HK-2 (cell line): ENCODE measurements at regions not wholly inside any gene's neighbourhood (a gene's known extent, or its start where the extent isn't known, plus 50 kb on each side); places are given as distances from the start of the nearest gene placed in this dataset.

Source experiments
- DNase-seq: peaks from one replicate; pipeline ENCODE4 v3.0.0-alpha.2; 2018; ENCODE audit not compliant: unreplicated experiment

GRCh38 chr2:15042801-15043217 lies 410.3 kb downstream of the LRATD1 start:
- no peak for DNase-seq

- DNase-seq: no peak
Measured at GRCh38 chr2:15043336-15044058, 411.0 kb downstream of the LRATD1 start.

DNA sequence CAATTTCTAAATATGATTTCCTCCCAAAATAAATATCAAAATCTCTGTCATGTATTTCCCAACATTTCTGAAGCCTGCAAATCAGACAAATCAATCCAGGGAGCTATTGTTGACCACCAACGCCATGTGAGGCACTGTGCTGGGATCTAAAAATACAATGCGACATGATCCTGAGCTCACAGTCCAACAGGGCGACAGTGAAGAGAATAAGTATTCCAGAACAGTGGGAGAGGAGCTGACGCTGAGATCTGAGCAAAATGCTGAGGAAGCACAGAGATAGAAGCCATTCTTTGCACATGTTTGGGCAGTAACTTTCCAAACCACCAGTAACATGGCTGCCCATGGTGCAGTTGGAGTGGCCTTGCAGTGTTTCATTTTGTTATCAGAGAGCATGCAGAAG lies 412.5 kb downstream of the LRATD1 start:
- no peak for DNase-seq

- DNase-seq: no peak
Measured at GRCh38 chr2:15047184-15047583, 414.7 kb downstream of the LRATD1 start.

- no peak for DNase-seq
Measured at GRCh38 chr2:15048000-15048399, 415.5 kb downstream of the LRATD1 start.

GRCh38 chr2:15049096-15049993 lies 416.8 kb downstream of the LRATD1 start:
- DNase-seq: no peak

- DNase-seq: no peak
Measured at GRCh38 chr2:15050483-15050882, 418.0 kb downstream of the LRATD1 start.

DNA sequence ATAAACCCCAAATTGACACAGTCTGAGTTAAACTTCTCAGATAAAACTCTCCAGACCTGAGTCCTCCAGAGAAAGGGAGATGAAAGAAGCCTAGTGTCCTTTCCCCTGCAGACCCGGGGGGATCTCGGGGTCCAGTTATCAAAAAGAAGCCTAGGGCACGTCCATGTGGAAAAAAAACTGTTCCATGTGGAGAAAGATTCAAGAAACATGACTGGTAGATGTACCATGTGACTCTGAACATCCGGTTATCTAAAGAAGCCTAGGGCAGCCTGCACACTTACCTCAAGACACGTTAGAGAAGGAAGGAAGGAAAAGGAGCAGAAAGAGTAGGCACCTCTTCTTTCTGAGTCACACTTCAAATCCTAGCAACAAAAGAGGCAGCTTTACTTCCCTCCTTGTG lies 421.0 kb downstream of the LRATD1 start:
- no peak for DNase-seq

DNA sequence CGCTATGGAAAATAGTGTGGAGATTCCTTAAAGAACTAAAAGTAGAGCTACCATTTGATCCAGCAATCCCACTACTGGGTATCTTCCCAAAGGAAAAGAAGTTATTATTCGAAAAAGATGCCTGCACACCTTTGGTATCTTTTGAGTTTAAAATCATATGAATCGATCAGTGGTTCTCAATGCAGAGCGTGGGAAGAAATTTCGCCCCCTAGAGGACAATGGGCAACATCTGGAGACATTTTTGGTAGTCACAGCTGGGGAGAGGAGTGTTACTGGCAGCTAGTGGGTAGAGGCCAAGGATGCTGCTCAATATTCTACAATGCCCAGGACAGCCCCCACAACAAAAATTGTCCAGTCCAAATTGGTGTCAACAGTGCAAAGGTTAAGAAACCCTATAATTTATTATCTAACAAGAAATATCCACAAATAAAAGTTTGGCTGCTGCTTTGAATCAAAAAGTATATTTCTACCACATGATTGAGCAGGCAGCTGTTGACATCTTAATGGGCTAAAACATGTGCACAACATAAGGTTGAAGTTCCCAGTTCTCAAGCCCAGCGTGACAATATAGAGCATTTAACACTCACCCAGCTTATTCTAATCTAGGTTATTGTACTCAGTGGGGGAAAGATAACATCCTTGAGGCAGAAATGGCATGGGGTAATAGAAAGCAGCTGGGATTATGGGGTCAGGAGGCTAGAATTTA lies 425.7 kb downstream of the LRATD1 start:
- no peak for DNase-seq

DNA sequence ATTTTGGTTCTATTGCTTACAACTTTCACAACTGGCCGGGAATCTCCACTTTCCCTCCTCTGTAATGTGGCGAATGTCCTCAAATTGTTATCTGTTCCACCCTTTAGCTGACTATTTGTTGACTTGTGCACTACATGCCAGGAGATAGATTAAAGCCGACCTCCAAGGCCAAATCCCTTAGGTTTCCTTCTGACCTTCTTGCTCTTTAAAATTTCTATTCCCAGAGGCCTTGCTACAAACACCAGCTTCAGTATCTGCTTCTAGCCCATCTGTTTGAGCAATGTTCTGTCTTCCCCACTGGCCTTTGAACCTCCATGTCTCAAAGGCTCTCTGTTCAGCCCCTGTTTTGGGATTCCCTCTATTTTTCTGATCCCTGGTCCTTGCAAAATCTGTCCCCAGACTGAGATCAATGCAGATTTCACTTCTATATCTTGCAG lies 426.2 kb downstream of the LRATD1 start:
- DNase-seq: no peak

DNA sequence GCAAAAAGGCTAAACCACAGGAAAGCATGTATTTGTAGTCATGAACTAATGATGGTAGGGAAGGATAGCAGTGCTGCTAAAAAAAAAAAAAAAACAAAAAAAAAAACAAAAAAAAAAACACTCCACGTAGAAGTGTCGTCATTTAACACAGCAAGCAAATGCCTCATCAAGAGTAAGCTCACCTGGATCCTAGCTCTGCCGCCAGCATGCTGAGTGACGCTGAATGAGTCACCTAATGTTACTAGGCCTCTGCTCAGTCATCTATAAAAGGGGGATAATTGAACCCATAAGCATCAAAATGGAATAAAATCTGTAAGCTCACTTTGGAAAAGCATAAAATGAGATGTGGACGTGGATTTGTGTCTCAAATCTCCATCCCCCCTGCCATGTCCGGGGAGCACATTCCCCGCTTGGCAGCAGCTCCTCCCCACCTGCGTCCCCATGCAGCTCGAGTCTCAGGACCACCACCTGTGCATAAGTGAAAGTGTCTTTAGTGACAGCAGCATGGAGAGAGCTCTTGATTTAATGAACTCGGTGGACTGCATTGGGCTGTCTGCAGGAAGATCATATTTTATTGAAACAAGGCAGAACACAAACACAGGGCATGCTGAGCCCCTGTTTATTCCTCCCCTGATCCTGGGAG lies 427.5 kb downstream of the LRATD1 start:
- no peak for DNase-seq

DNA sequence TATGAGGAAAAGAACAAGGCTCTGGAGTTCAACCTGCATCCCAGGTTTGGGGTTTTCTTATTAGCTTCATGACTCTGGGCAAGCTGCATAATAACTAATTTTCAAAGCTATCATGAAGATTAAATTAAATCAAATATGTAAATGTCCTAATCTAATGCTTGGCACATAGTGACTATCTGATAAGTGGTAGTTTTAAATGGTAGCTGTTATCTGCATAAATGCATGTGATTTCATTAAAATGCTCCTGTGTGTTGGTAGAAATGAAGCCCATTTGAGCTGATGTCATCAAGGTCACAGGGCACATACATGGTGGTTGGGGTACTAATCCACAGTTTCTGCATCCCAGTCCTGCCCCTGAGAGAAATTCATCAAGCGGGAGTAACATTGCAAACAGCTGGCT lies 428.8 kb downstream of the LRATD1 start:
- no peak for DNase-seq

GRCh38 chr2:15066138-15066537 lies 433.6 kb downstream of the LRATD1 start:
- DNase-seq: no peak

DNA sequence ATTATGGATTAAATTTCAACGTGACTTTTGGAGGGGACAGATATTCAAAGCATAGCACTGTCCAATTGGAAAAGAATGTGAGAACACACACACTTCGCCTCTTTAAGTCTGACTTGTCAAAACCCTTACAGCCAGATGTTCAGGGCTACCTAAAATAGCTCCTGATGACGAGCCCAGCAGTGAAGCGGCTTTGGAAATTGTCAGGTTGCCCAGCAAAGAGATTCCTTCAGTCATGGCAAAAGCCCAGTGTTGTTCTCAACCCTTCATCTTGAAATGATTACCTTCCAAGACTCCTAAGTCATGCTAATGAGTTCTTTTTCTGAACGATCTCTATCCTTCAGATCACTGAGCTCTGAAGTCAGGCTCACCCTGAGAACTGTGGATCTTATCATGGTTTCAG lies 436.6 kb downstream of the LRATD1 start:
- no peak for DNase-seq

GRCh38 chr2:15072836-15073235 lies 440.3 kb downstream of the LRATD1 start:
- DNase-seq: no peak

DNA sequence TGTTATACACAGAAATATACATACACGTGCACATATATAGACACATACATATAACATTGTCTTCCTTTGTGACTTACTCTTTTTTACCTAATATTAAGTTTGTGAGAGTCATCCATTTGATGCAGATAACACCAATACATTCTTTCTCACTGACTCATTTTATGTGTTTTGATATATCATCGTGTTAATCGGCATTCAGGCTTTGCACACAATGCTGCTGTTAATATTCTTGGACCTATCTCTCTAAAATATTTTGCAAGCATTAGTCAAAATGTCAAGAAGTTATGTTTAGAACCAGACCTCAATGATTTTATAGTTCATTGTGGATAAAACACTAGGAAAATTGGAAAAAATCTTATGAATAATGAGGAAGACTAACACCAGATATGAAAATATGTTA lies 441.1 kb downstream of the LRATD1 start:
- DNase-seq: no peak

- no peak for DNase-seq
Measured at GRCh38 chr2:15074319-15074718, 441.8 kb downstream of the LRATD1 start.

- DNase-seq: no peak
Measured at GRCh38 chr2:15074751-15075700, 442.5 kb downstream of the LRATD1 start.

- no peak for DNase-seq
Measured at GRCh38 chr2:15076668-15077067, 444.2 kb downstream of the LRATD1 start.

- no peak for DNase-seq
Measured at GRCh38 chr2:15081356-15081755, 448.8 kb downstream of the LRATD1 start.
